ENCODE measurements at regions not wholly inside any gene's neighbourhood (a gene's known extent, or its start where the extent isn't known, plus 50 kb on each side); places are given as distances from the start of the nearest gene placed in this dataset.
"Not testable (repeated sequence)": the region's sequence is repeated elsewhere in the genome, so short reads cannot be mapped to it uniquely, and the experiment has no call there.

DNA sequence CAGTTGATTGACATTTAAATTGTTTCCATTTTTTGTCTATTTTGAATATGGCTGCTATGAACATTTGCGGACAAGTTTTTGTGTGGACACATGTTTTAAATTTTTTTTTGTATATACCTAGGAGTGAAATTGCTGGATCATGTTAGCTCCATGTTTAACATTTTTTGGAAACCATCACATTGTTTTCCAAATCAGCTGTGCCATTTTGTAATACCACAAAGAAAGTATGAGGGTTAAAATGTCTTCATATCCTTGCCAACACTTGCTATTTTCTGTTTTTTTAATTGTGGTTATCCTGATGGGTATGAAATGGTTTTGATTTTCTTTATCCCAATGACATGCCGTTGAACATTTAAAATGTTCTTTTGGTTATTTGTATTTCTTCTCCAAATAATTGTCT, 52.1 kb downstream of the CARTPT start:
- no peak for DNase-seq

DNA sequence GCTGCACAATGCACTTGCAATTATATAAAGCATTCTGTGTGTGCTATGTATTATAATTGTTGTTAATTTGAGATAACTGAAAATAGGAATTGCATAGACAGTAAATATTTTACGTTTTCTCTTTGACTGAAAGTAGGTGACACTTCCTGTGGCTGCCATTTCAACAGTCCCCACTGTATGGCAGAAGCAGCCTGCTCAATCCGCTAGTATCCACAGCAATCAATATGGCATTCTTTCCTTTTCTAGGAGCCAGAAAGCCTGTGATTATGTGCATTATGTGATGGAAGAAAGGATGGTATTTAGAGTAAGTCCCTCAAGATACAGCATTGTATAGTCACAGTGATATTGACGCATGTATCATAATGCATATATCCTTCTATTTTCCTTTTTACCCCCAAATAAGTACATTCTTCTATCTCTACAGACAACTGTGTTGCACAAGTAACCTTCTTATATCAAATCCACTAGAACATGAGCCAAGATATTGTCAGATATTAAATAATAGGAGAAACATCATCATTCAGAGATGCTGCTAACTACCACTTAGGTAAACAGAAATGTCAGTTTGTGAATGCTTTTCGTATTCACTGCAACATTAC, 59.7 kb downstream of the CARTPT start:
- DNase-seq, result peak; percentile 38

GRCh38 chr5:71780597-71780996, 61.5 kb downstream of the CARTPT start:
- DNase-seq, result no peak

DNA sequence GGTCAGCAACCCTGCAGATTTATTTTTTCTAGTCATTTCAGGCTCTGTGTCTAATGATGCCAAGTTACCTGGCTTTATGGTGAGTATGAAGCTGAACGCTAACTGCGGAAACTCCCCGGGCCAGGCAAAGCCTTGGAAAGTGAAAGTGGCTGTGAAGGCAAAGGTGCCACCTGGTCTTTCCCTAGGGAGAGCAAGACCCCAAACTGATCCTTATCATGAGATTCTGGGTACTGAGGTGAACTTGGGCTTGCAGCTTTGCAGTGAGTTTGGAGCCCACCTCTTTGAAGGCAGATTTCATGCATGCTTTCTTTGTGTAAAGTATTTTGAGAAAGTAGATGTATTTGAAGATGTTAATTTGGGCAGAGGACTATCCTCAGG, 63.3 kb downstream of the CARTPT start:
- no peak for DNase-seq

GRCh38 chr5:71782771-71783770, 64.0 kb downstream of the CARTPT start:
- peak; percentile 70 for DNase-seq

DNA sequence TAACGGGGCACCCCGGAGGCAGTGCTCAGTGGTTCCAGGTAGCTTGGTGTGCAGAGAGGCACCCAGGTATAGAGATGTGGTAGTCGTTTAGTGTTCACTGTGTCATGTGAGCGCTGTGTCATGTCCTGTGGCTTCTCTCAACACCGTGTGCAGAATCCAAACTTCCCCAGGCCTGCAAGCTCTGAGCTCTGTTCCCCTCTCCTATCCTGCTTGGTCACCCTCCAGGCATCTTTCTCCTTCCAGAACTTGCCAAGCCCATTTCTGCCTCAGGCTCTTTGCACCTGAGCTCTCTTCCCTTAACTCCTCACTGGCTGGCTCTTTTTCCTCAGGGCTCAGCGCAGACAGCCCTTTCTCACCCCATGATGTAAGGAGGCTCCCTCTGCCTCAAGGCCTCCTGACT, 64.8 kb downstream of the CARTPT start:
- no peak for DNase-seq

- DNase-seq, result no peak
These were observed 67.4 kb downstream of the CARTPT start for GRCh38 chr5:71786337-71787055.

DNA sequence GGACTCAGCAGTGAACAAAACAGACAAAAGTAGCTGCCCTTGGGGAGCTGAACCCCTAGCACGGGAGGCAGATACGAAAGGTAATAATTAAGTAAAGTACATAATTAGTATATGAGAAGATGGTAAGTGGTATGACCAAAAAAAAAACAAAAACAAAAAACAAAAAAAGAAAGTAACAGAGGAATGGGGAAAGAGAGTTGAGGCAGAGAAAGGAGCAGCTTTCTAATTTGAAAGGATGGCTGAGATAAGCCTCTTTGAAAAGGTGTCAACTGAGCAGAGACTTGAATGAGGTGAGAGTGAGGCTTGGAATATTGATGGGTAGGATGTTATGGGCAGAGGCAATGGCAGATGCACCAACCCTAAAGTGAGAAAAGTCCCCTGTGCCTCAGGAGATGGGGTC, 69.7 kb downstream of the CARTPT start:
- DNase-seq, result no peak

- no peak for DNase-seq
These were observed 70.7 kb downstream of the CARTPT start for GRCh38 chr5:71789746-71790145.

GRCh38 chr5:71790433-71790832, 71.4 kb downstream of the CARTPT start:
- no peak for DNase-seq

- not testable (repeated sequence) for DNase-seq
These were observed 73.0 kb downstream of the CARTPT start for GRCh38 chr5:71792041-71792440.

GRCh38 chr5:71794061-71794695, 75.1 kb downstream of the CARTPT start:
- no peak for DNase-seq

DNA sequence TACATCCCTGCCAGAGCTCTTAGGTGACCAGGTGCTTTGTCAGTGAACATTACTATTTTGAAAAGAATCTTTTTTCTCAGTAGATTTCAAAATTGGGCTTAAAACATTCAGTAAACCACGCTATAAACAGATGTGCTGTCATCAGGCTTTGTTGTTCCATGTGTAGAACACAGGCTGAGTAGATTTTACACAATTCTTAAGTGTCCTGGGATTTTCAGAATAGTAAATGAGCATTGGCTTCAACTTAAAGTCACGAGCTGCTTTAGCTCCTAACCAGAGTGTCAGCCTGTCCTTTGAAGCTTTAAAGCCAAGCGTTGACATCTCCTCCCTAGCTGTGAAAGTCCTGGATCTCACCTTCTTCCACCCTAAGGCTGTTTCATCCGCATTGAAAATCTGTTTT, 83.6 kb downstream of the CARTPT start:
- no peak for DNase-seq

DNA sequence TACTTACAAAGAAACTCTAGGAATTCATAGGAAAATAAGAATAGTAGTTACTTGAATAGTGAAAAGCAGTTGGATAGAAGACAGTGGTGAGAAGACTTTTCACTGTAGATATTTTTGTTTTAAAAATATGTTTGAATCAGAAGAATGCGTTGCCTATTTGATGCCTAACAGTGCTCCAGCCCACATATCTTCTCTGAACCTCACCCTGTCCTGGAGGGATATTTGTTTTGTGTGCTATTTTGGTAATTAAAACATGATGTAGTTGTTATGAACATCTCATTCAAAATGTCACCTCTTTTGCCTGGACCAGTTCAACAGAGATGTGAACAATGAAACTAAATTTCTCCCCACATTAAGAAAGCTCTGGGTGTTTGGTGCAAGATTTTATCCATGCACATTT, 87.6 kb downstream of the CARTPT start:
- no peak for DNase-seq

- no peak for DNase-seq
These were observed 88.8 kb downstream of the CARTPT start for GRCh38 chr5:71807909-71808308.

DNA sequence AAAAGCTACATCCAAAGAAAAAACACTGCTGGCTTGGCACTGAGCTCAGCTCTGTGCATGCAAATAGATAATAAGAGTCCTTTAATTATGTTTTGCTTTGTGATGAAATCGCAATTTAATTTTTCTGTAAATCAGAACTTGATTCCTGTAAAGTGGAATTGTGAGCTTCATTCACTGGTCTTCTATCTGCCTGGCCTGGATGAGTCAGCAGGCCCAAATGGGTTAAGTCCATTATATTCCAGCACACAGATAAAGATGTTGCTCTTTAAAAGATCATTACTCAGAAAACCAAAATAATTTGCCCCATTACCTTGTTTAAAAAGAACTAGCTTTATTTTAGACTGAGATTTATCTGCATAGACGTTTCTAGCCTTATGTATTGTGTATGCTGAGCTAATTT, 90.4 kb downstream of the CARTPT start:
- no peak for DNase-seq

- no peak for DNase-seq
These were observed 90.9 kb downstream of the CARTPT start for GRCh38 chr5:71810023-71810422.

- no peak for DNase-seq
These were observed 91.6 kb downstream of the CARTPT start for GRCh38 chr5:71810471-71811195.

DNA sequence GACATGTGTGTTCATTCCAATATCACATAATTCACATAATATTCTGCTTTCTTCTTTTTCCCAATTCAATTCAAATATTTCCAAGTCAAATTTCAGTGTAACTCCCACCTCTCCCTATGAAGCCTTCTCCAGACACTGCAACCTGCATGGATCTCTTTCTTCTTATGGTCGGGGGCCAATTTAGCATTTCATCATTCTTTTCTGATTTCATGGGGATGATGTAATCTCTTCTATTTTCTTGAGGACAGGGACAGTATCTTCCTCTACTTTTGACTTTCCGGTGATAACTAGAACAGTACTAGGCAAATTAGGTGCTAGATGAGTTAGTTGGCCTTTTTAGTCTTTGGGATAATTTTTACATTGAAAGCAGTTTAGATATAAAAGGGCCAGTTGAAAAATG, 92.7 kb downstream of the CARTPT start:
- DNase-seq, result no peak

GRCh38 chr5:71816307-71816706, 97.2 kb downstream of the CARTPT start:
- DNase-seq, result no peak

GRCh38 chr5:71817891-71818290, 98.8 kb downstream of the CARTPT start:
- DNase-seq, result no peak

GRCh38 chr5:71821029-71821428, 102.0 kb downstream of the CARTPT start:
- no peak for DNase-seq

DNA sequence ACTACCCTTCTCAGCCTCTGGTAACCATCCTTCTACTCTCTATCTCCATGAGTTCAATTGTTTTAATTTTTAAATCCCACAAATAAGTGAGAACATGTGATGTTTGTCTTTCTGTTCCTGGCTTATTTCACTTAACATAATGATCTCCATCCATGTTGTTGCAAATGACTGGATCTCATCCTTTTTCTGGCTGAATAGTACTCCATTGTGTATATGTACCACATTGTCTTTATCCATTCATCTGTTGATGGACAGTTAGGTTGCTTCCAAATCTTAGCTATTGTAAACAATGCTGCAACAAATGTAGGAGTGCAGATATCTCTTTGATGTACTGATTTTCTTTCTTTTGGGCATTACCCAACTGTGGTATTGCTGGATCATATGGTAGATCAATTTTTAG, 103.0 kb downstream of the CARTPT start:
- DNase-seq, result not testable (repeated sequence)
